ENCODE measurements at regions not wholly inside any gene's neighbourhood (a gene's known extent, or its start where the extent isn't known, plus 50 kb on each side); places are given as distances from the start of the nearest gene placed in this dataset.

- no peak for TF ChIP-seq CTCF (conservative IDR thresholded peaks at IDR 0.05)
- no peak for TF ChIP-seq ZFX (IDR thresholded peaks at IDR 0.05)
Observed at GRCh38 chr6:168988801-168989200, 264.8 kb downstream of the THBS2 start.
